KBM-7 (cell line): ENCODE measurements at regions not wholly inside any gene's neighbourhood (a gene's known extent, or its start where the extent isn't known, plus 50 kb on each side); places are given as distances from the start of the nearest gene placed in this dataset.
"Not testable (repeated sequence)": the region's sequence is repeated elsewhere in the genome, so short reads cannot be mapped to it uniquely, and the experiment has no call there.

Experiments used
- DNase-seq: peaks from one replicate; pipeline ENCODE4 v3.0.0-alpha.2; 2015
- in situ Hi-C: fragments of 300-500 bp; cut with MboI; formaldehyde crosslinking; loops from 2 replicates; pipeline ENCODE4 v1.14.3; 2020; ENCODE audit warnings: low sequenced_read_pairs, low pct_unique_long_range_greater_than_20kb, mixed read lengths

GRCh38 chr21:17998599-17998998 lies 179.4 kb upstream of the C21orf91 start:
- DNase-seq, in situ Hi-C loops: not testable (repeated sequence)

GRCh38 chr21:17989780-17990179 lies 170.6 kb upstream of the C21orf91 start:
- DNase-seq = no peak
- in situ Hi-C loops = no loop called here

- in situ Hi-C loops = no loop called here
Observed at GRCh38 chr21:17988102-17988437, 168.9 kb upstream of the C21orf91 start.

GRCh38 chr21:17987382-17988101 lies 168.4 kb upstream of the C21orf91 start:
- in situ Hi-C loops = no loop called here
- no peak for DNase-seq

More at GRCh38 chr21:17988102-17988437, 168.9 kb upstream of the C21orf91 start:
- no peak for DNase-seq

- in situ Hi-C loops = no loop called here
- no peak for DNase-seq
Observed at GRCh38 chr21:17981060-17981740, 162.0 kb upstream of the C21orf91 start.

- no peak for DNase-seq
- in situ Hi-C loops = no loop called here
Observed at GRCh38 chr21:17979763-17980162, 160.6 kb upstream of the C21orf91 start.

GRCh38 chr21:17978895-17979294 lies 159.7 kb upstream of the C21orf91 start:
- DNase-seq = no peak
- in situ Hi-C loops = no loop called here

GRCh38 chr21:17976691-17977090 lies 157.5 kb upstream of the C21orf91 start:
- in situ Hi-C loops = no loop called here
- no peak for DNase-seq

GRCh38 chr21:17976139-17976538 lies 157.0 kb upstream of the C21orf91 start:
- in situ Hi-C loops = no loop called here
- no peak for DNase-seq

GRCh38 chr21:17967319-17967718 lies 148.2 kb upstream of the C21orf91 start:
- no peak for DNase-seq
- in situ Hi-C loops = no loop called here

- in situ Hi-C loops = no loop called here
- no peak for DNase-seq
Observed at GRCh38 chr21:17964716-17965115, 145.6 kb upstream of the C21orf91 start.

GRCh38 chr21:17964199-17964598 lies 145.0 kb upstream of the C21orf91 start:
- DNase-seq = no peak
- in situ Hi-C loops = no loop called here

- in situ Hi-C loops = no loop called here
- DNase-seq = no peak
Observed at GRCh38 chr21:17950591-17950990, 131.4 kb upstream of the C21orf91 start.

GRCh38 chr21:17949421-17949820 lies 130.3 kb upstream of the C21orf91 start:
- in situ Hi-C loops = no loop called here
- no peak for DNase-seq

GRCh38 chr21:17947531-17947930 lies 128.4 kb upstream of the C21orf91 start:
- in situ Hi-C loops = no loop called here

GRCh38 chr21:17931080-17931479 lies 111.9 kb upstream of the C21orf91 start:
- in situ Hi-C loops = no loop called here
- peak; percentile 12 for DNase-seq

More at GRCh38 chr21:17947531-17947930, 128.4 kb upstream of the C21orf91 start:
- DNase-seq = no peak

GRCh38 chr21:17930093-17930492 lies 110.9 kb upstream of the C21orf91 start:
- DNase-seq = no peak
- in situ Hi-C loops = no loop called here

- in situ Hi-C loops = no loop called here
Observed at GRCh38 chr21:17929510-17929909, 110.4 kb upstream of the C21orf91 start.

GRCh38 chr21:17925899-17926298 lies 106.7 kb upstream of the C21orf91 start:
- peak; percentile 18 for DNase-seq
- in situ Hi-C loops = no loop called here

More at GRCh38 chr21:17929510-17929909, 110.4 kb upstream of the C21orf91 start:
- DNase-seq = no peak

- in situ Hi-C loops = loop anchor here (25.0 kb wide), 1 partner anchor 238 kb away; no protein-coding TSS in a partner anchor
- DNase-seq = peak; percentile 63
Observed at GRCh38 chr21:17925000-17925610, 105.9 kb upstream of the C21orf91 start.
